NCI-H2107 treated with DMSO at 0.1 percent for 48 hours (cell line): ENCODE measurements at regions not wholly inside any gene's neighbourhood (a gene's known extent, or its start where the extent isn't known, plus 50 kb on each side); places are given as distances from the start of the nearest gene placed in this dataset.

Source experiments
- DNase-seq: peaks from one replicate; lab custom pipeline; 2025; ENCODE audit not compliant: unreplicated experiment; lab: John Stamatoyannopoulos, UW

DNA sequence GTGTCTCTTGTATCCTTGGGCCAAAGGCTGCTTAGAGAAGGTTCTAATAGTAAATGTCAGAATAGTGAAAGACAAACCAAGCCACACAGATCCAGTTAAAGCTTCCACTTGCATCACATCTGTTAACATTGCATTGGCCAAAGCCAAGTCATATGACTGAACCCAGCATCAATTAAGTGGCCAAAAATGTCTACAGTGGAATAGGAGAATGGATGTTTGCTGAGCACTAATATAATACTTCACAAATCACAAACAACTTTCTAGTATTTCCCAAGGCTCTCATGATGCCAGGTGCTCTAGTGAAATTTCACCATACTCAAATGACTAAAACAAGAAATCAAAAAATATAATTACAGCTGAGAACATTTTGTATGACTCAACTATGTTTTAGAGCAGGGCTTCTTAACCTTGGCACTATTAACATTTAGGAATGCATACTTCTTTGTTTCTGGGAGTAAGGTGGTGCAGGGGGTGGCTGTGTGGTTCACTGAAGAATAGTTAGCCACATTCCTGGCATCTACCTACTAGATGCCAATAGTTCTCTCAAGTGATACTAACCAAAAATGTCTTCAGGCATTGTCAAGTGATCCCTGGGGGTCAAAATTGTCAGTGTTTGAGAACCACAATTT lies 148.0 kb upstream of the SPTLC3 start:
- no peak for DNase-seq

DNA sequence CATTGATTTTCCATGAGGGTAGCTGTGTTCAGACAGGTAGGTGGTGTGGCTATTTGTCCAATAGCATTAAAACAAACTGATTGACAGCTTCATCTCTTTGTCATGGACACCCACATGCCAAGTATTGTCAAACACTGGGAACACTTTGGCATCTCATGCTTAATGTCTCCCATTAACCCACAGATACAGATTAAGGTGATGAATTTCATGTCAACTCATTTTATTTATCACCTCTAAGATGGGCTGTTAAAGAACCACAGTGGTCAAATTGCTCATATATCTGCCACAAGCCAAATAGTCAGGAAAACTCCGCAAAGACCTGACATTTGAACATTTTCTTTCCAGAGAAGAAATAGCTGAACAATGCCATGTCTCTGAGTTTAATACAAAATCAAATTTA lies 139.1 kb upstream of the SPTLC3 start:
- no peak for DNase-seq

DNA sequence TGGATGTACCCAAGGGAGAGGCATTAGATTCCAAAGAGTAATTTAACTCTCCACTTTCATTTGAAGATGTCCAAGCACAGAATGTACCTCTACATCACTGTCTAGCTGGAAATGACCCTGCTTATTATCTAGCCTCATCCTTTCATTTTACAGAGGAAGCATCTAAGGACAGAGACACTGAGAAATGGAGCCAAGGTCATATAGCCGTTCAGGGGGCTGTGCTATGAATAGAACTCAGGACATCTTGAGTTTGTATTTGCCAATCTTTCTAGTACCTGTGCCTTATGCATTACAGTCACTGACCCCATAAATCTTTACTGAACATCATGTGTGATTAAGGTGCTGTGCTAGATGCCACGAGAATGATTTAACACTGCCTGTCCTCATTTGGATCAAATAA lies 138.2 kb upstream of the SPTLC3 start:
- DNase-seq: no peak

DNA sequence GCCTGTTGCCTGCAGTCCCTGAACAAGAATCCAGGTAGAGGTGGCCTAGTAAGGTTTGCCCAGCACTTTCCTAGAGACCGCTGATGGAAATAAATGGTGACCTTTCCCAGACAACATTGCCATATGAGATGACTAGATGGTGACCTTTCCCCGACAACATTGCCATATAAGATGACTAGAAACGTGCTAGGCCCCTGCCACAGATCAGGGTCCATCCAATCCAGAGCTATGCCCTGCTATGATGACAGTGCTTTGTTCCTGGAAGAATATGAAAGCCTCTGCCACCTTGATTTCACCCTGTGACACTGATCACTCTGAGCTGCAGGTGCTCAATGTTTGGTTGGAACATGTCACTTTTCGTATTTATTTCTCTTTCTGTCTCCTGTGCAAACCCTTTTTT lies 133.8 kb upstream of the SPTLC3 start:
- DNase-seq: no peak

DNA sequence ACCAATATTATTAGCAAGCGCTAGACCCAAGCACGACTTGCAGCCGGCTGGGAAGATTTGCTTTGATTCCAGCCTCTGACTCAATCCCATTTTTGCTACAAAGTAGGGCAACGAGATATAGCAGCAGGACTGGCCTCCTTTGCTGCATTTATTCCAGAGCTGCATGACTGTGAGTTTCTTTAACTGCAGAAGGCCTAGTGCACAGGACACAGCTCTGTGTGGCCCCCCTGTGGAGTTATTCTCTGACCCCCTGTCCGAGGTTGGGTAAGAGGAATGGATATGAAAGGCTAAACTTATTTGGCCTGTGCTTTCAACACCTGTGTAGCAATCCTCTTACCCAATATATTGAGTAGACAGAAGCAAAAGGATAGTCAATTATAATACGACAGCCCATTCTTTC lies 133.3 kb upstream of the SPTLC3 start:
- no peak for DNase-seq

DNA sequence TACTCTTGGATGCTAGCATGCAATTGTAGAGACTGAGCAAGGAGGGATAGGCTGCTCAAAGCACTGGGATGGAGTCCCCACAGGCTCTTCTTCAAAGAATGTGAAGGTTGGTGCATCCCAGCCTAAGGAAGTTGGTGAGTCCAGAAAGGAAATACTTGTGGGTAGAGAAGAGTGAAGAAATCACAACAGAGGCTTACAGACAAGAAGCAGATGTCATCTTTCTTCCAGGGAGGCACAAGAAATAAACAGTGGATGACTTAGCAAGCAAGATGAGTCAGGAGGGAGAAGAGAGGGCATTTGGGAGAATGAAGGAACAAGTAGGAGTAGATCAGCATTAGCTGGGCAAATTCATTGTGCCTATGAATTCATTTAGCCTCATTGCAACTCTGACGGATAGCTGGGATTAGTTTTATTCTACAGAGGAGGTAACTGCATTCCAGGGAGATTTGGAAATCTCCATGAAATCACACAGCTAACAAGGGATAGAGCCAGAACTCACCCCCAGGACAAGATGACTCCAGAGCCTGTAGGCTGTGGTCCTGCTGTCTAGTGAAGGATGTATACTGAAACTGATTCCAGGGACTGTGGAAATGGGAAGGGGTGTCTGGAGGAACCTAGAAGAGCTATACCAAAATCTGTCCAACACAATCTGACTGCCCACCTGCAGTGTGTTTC lies 125.8 kb upstream of the SPTLC3 start:
- no peak for DNase-seq

DNA sequence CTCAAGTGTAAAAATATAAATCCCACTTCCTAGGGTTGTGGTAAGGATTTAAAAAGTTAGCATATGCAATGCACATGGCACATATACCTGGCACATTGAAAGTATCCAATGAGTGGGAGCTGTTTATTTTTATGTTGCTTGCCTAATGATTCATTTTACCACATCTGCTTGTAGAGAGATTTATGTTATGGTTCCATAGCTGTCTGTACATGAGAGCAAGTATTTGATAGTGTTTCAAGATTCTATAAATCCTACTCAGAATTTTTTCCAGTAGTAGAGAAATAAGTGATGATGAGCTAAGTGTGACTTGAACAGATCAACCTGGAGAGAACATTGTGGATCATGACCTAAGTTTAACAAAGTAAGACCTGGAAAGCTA lies 125.3 kb upstream of the SPTLC3 start:
- DNase-seq: no peak

DNA sequence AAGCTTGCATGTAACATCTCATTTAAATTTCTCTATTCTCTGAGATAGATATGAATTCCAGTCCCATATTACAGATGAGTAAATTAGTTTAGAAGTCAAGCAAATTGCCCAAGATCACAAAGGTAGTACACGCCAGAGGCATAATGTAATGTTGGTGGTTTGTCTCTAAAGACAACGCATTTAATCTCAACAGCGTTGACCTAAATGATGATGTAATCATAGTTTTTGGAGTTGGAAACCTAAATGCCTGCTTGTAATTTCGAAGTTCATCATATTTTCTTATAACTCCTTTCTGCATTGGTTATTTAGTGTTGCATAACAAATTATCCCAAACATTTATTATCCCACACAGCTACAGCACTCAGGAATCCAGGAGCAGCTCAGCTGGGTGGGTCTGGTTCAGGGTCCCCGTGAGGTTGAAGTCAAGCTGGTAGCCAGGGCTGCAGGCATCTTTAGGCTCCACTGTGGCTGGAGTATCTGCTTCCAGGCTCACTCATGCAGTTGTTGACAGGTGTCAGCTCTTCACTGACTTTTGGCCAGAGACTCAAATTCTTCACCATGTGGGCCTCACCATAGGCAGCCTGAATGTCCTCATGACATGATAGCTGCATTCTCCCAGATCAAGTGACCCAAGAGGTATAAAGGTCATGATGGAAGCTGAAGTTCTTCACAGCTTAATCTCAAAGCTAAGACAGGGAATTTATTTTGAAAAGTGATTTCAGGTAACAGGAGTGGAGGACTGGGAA lies 122.0 kb upstream of the SPTLC3 start:
- no peak for DNase-seq

DNA sequence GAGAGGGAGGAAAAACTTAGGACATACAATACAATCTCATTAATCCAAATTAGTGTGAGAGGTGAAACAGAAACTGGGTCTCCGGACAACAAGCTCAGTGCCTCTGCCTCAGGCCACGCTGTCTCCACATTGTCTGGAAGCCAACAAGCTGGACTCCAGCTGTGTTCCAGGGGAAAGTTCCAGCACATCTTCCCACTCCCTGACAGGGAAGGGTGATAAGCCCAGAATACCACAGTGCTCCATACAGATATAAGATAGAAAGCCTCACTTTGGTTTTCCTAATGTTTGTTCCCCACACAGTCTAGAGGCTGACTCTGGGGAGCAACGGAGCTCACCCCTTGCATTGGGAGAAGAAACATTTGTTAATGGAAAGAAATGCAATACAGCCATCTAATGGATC lies 117.1 kb upstream of the SPTLC3 start:
- no peak for DNase-seq

DNA sequence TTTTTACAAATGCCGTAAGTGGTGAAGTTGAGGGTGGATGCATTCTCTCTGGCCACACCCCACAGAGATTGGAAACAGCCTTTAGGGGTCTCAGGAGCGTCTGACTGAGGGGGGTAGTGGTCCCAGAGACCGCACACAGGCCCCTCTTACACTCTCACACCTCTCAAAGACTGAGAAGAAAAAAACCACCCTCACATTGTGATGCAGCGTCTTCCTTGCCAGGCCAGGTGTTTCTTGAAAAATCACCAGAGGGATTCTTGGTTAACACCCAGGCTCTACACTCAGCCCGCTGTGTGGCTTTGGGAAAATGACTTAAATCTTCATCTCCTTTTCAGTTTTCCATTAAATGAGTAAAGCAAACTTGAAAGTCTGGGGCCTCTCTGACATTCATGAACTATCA lies 115.8 kb upstream of the SPTLC3 start:
- no peak for DNase-seq

DNA sequence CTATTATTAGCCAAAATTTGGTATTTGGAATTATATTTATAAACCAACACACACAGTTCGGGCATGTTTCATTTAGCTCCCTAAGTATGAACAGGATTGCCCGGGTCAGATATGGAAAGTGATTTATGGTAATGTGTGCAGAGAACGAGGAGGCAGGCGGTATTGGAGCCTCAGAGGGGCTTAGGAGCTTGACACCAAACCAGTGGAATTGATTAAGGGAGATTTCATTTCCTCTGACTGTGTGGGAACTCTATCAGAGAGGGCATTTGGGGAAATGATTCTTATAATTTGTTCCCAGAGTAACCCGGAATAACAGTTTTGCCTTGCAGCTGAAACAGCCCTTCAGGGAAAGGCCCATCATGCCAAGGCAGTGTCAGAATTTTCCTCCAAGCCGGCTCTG lies 115.1 kb upstream of the SPTLC3 start:
- no peak for DNase-seq

DNA sequence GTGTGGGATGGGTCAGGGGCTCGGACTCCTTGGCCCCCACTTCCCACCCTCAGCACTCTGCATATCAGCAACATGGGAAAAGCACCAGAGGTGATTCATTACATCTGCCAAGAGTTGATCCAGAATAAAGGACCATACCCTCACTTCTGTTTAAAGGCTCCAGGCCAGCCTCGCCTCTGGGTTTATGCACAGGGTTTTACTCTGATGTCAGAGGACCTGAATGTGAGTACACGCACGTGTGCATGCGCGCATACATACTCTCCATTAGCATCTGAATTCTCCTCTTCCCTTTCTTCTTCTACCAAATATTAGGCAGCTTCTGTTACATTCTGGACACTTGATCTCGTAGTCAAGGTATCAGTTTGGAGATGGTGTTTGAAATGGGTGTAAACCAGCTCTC lies 114.7 kb upstream of the SPTLC3 start:
- no peak for DNase-seq

DNA sequence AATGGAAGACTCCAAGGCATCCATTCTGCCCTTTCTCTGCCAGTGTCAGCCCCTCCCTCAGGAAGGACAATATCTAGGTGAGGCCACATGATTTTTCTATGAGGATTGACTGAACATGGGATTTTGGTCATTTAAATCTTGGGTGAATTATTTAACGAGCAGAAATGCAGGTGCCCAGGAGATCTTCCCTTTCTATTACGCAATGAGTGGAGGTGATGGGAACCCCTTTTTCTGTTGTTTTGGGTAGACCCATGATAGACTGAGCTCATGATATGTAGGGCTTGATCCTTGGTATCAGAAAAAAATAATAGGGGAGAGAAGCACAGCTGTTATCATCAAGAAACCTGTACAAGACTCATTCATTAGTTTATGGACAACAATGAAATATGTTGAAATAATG lies 112.6 kb upstream of the SPTLC3 start:
- no peak for DNase-seq

DNA sequence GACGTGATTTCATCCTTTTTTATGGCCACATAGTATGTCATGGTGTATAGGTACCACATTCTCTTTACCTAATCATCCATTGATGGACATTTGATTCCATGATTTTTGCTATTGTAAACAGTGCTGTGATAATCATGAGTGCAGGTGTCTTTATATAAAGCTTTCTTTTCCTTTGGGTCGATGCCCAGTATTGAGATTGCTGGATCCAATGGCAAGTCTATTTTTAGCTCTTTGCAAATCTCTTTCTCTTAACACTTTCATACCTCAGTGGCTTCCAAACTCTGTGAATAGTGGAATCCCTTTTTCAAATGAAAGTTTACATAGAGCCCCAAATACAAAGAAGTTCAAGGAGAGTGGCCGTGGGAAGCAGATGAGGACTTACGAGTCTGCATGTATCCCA lies 105.8 kb upstream of the SPTLC3 start:
- peak; percentile 19 for DNase-seq

DNA sequence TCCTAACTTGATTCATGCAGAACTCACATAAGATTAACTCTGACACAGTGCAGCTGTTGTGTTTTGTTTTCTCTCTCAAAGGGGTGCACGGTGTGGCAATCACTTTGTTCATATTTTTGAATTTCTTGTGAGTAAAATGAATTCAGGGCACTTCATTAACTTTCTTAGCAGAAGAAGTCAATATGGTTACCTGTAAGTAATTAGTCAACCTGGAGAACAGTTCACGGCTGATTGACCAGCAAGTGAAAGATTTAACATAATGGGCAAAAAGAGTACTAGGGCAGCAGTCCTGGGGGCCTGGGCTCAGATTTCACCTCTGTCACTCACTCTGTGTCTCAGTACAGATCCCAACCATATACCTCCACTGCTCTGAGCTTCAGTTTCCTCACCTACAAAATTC lies 102.4 kb upstream of the SPTLC3 start:
- no peak for DNase-seq

DNA sequence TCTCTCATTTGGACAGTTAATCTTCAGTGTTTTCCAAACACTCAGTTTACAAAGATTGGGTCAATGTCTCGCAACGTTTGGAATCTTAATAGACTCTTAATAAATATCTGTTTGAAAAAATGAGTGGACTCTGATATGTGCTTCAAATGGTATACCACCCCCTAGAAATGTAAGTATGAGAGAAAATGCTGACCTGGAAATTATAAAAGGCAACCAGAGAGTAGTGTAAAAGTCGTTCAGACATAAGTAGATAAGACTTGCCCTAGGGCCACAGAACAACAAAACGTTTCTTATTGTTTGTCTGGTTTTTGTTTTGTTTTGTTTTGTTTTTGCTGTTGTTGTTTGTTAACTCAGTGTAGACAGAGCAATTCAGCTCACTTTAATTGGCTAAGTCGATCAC lies 97.4 kb upstream of the SPTLC3 start:
- no peak for DNase-seq

DNA sequence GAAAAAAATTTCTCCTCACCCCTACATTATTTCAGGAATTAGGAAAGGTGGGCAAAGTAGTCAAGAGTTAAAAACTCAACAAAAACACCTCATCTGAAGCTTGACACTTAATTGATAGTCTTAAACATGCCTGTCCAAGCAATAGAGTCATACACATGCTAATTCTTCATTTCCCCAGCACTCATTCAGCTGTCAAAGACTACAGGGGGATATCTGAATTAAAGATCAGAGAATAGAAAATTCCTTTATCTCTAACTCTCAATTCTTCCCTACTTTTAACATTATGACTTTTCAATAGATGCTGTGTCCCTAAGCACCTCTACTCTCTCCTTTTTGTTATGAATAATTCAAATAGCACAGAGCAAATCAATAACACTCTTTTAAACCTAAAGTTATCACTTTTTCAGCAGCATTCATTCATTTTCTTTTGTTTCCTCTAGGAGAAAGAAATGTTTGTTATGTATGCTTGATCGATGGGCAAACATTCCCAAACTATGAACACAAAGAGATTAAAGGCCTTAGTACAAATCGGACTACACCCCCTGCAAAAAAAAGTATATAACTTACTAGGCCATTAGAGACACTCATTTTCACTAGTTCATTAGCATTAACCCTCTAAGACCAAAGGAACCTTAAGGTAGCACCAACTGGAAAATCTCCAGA lies 94.9 kb upstream of the SPTLC3 start:
- DNase-seq: no peak

DNA sequence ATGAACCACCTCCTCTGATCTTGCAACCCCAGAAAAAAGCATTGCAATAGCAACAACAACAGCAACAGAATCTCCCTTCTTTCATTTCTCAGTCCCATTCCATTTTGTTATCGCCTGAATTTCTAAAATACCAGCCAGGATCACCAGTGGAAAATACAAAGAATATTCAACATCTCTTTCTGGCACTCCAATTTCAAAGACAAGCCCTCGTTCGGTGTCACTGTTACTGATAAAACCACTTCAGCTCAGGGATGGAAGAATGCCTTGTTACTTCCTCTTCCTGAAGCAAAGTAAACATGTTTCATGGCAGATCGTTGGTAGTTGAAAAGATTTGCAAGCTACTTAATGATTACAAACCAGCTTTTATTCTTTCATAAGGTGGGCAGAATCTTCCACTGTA lies 94.0 kb upstream of the SPTLC3 start:
- DNase-seq: no peak

DNA sequence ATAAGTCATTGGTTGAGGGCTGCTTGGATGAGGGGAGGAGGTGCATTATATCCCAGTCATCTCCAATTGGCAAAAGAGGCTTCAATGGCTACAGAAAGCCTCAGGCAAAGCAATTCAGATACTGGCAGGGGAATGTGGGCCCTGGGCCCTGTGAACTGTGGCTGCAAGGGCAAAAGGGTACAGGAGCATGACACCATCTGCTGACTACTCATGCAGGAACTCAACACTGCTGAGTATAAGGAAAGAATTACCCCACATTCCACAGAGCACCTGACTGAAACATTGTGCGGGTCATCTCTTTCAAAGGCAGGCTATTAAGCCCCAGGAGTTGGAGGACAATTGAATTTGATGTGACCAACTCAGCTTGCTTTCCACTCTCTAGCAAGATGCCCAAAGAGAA lies 92.1 kb upstream of the SPTLC3 start:
- DNase-seq: no peak

DNA sequence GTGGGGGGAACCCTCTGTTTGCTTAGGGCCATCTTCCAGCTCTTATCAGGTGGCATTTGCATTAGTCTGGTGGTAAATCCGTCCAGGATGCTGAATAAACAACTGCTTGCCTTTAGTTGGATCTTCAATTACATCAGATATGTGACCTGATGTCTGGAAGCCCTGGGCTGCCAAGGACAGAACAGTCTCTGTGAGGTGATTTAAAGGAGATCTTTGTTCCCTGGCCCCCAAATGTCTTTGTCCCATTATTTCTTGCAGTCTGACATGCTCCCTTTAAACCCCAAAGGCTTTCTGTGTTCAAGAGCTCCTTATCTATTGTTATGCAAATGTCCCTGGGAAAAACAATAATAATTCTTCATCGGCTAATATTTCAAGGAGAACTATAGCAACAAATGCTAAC lies 84.6 kb upstream of the SPTLC3 start:
- DNase-seq: no peak

DNA sequence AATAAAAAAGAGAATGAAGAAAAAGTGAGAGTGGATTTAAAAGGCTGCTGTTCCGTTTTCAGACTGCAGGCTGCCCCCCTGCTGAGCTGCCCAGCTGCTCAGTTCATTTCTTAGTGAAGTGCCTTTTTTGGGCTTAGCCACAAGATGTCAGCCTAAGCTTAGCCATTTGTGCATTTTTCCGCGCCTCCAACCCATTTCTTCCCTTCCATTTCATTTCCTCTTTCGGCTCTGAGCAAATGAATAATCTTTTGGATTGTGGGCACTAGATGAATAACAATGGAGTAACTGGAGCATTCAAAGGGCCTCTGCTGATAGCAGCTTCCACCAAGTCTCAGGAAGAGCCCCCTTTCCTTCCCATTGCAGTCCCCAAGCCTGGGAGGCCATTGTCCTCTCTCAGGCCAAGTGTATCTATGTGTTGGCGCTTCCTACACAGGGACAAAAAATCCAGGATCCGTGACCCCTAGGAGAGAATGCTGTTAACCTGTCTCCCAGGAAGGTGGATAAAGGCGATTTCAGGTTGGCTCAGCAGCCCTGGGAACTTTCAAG lies 83.5 kb upstream of the SPTLC3 start:
- peak; percentile 56 for DNase-seq
